HUDEP-2 (cell line): ENCODE measurements at regions not wholly inside any gene's neighbourhood (a gene's known extent, or its start where the extent isn't known, plus 50 kb on each side); places are given as distances from the start of the nearest gene placed in this dataset.

Experiments
- DNase-seq, 76 experiments: peaks; one replicate each; lab custom pipeline; 2025; ENCODE audit not compliant: unreplicated experiment in 76 of 76; lab: John Stamatoyannopoulos, UW

GRCh38 chr12:94722664-94723063 lies 72.3 kb upstream of the TMCC3 start:
- no peak for DNase-seq

- DNase-seq, result no peak
Measured at GRCh38 chr12:94721173-94721572, 70.8 kb upstream of the TMCC3 start.

- DNase-seq, result no peak
Measured at GRCh38 chr12:94718114-94718513, 67.8 kb upstream of the TMCC3 start.

- no peak for DNase-seq
Measured at GRCh38 chr12:94717656-94718055, 67.3 kb upstream of the TMCC3 start.

GRCh38 chr12:94717108-94717507 lies 66.8 kb upstream of the TMCC3 start:
- DNase-seq, result no peak

- no peak for DNase-seq
Measured at GRCh38 chr12:94716339-94716738, 66.0 kb upstream of the TMCC3 start.

- DNase-seq, result no peak
Measured at GRCh38 chr12:94714378-94715114, 64.2 kb upstream of the TMCC3 start.

GRCh38 chr12:94712815-94713515 lies 62.6 kb upstream of the TMCC3 start:
- no peak for DNase-seq

GRCh38 chr12:94710933-94711332 lies 60.6 kb upstream of the TMCC3 start:
- DNase-seq, result peak in 30 of 76 experiments; percentile 1 to 35 (median 16)

GRCh38 chr12:94707892-94708291 lies 57.5 kb upstream of the TMCC3 start:
- no peak for DNase-seq

- no peak for DNase-seq
Measured at GRCh38 chr12:94707036-94707435, 56.7 kb upstream of the TMCC3 start.

- DNase-seq, result no peak
Measured at GRCh38 chr12:94706250-94706661, 55.9 kb upstream of the TMCC3 start.

- DNase-seq, result no peak
Measured at GRCh38 chr12:94705676-94706075, 55.3 kb upstream of the TMCC3 start.

- DNase-seq, result no peak
Measured at GRCh38 chr12:94704452-94705306, 54.3 kb upstream of the TMCC3 start.

GRCh38 chr12:94702696-94703095 lies 52.3 kb upstream of the TMCC3 start:
- DNase-seq, result no peak

- DNase-seq, result no peak
Measured at GRCh38 chr12:94701711-94702110, 51.4 kb upstream of the TMCC3 start.

GRCh38 chr12:94700662-94701061 lies 50.3 kb upstream of the TMCC3 start:
- DNase-seq, result no peak
